ENCODE measurements at regions not wholly inside any gene's neighbourhood (a gene's known extent, or its start where the extent isn't known, plus 50 kb on each side); places are given as distances from the start of the nearest gene placed in this dataset.

- Histone ChIP-seq H3K9ac (ENCODE audit: control insufficient read depth, insufficient read depth, low read length) (no peak overlapping the region), H3K27ac (ENCODE audit: control insufficient read depth, insufficient read depth) (no peak overlapping the region), H3K36me3 (ENCODE audit: control insufficient read depth in 2 of 2, insufficient read depth in 2 of 2, low read length in 1 of 2) (no peaks in the 10 kb centered on the region), H3K4me1 (ENCODE audit: control insufficient read depth, insufficient read depth, low read length) (no peaks in the 10 kb centered on the region), H2AFZ (ENCODE audit: control insufficient read depth, low read depth, low read length) (no peak overlapping the region), H3K4me2 (ENCODE audit: control insufficient read depth, insufficient read depth) (no peak overlapping the region), H3K79me2 (ENCODE audit: control insufficient read depth, insufficient read depth, low read length) (no peaks in the 10 kb centered on the region), H3K4me3 (no peak overlapping the region), H3K27me3 (replicated peaks in 1 of 2; ENCODE audit: control insufficient read depth in 2 of 2, insufficient read depth in 2 of 2, low read length in 1 of 2) (no peaks in the 10 kb centered on the region), H4K20me1 (ENCODE audit: control insufficient read depth, insufficient read depth) (no peaks in the 10 kb centered on the region), H3K9me3 (replicated peaks; ENCODE audit: control insufficient read depth, insufficient read depth, low read length) (no peaks in the 10 kb centered on the region)
- TF ChIP-seq TCF7 (IDR thresholded peaks at IDR 0.05; ENCODE audit: borderline replicate concordance), result no peak
- no peak for TF ChIP-seq ZSCAN29 (IDR thresholded peaks at IDR 0.05)
- no peak for TF ChIP-seq PAX8 (IDR thresholded peaks at IDR 0.05)
- TF ChIP-seq ZNF622 (IDR thresholded peaks at IDR 0.05), result no peak
- TF ChIP-seq MLLT1 (IDR thresholded peaks at IDR 0.05), result no peak
- TF ChIP-seq IKZF1 (conservative IDR thresholded peaks at IDR 0.05), result no peak
- TF ChIP-seq MYB (IDR thresholded peaks at IDR 0.05; ENCODE audit: borderline replicate concordance, low read depth, low read length), result no peak
- no peak for TF ChIP-seq SP1 (IDR thresholded peaks at IDR 0.05; ENCODE audit: low read depth, low read length)
- TF ChIP-seq HDAC6 (IDR thresholded peaks at IDR 0.05; ENCODE audit: unreplicated experiment), result no peak
- TF ChIP-seq ZBTB40 (IDR thresholded peaks at IDR 0.05; ENCODE audit: borderline replicate concordance), result no peak
- no peak for TF ChIP-seq BCL3 (IDR thresholded peaks at IDR 0.05; ENCODE audit: borderline replicate concordance, insufficient read depth, low read depth, low read length, poor library complexity, severe bottlenecking)
- no peak for TF ChIP-seq ZNF274 (IDR thresholded peaks at IDR 0.05; ENCODE audit: insufficient read depth, insufficient read length)
- no peak for TF ChIP-seq MTA3 (IDR thresholded peaks at IDR 0.05; ENCODE audit: borderline replicate concordance, low read length)
- no peak for TF ChIP-seq SKIL (IDR thresholded peaks at IDR 0.05; ENCODE audit: low read depth, poor library complexity, severe bottlenecking)
- TF ChIP-seq ZBTB33 (IDR thresholded peaks at IDR 0.05), result no peak
- WGBS (ENCODE audit: insufficient coverage, insufficient replicate concordance, low lambda C conversion rate, missing lambda C conversion rate), result 25% methylated on average over 3 of the region's 3 CpGs
- POLR2A ChIA-PET, result no interaction called here
- CTCF ChIA-PET, result no interaction called here
- no peak for ATAC-seq
- FAIRE-seq, result no peak
- no peak for DNase-seq (ENCODE audit: low read depth, low spot score)
- SMC1A ChIA-PET (ENCODE audit: uncharacterized antibody, unreplicated experiment), result no interaction called here
- RAD21 ChIA-PET (ENCODE audit: unreplicated experiment), result no interaction called here
- BruUV-seq (replicated peaks), result no TSS peak
- intact Hi-C loops (cut with micrococcal nuclease; ENCODE audit: unreplicated experiment) (no loop called here), in situ Hi-C loops (cut with MboI) (no loop called here)
Observed at GRCh38 chr20:52473186-52473585, 281.6 kb upstream of the ZFP64 start.

All from GM12878 (cell line).